ENCODE measurements at regions not wholly inside any gene's neighbourhood (a gene's known extent, or its start where the extent isn't known, plus 50 kb on each side); places are given as distances from the start of the nearest gene placed in this dataset.

DNA sequence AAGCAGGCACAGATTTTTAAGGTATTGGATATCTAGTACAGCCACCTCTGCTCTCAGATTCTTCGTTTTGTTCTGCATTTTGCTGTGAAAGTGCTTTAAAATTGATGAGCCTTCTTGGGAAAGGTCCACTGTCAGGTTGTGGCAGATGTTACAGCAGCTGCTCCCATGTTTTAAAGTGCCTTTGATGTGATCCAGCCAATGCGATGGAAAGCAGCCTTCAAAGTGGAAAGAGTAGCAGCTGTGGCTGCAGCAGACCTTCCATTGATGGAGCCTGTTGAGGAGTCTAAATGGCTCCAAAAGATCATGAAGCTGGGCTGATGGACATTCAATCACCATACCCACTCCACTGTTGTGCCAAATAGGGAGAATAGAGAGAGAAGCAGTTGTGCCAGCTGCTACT lies 816.9 kb downstream of the PLA2G4A start:
- no peak for TF ChIP-seq CSDC2 (CRISPR knock-in tag; IDR thresholded peaks at IDR 0.05)
- TF ChIP-seq TOX (CRISPR knock-in tag; IDR thresholded peaks at IDR 0.05; ENCODE audit: borderline replicate concordance) = no peak
- TF ChIP-seq RARB (CRISPR knock-in tag; IDR thresholded peaks at IDR 0.05) = no peak
- no peak for TF ChIP-seq PPARA (CRISPR knock-in tag; IDR thresholded peaks at IDR 0.05; ENCODE audit: borderline replicate concordance)
- TF ChIP-seq ZFP3 (CRISPR knock-in tag; IDR thresholded peaks at IDR 0.05) = no peak
- ATAC-seq = no peak

DNA sequence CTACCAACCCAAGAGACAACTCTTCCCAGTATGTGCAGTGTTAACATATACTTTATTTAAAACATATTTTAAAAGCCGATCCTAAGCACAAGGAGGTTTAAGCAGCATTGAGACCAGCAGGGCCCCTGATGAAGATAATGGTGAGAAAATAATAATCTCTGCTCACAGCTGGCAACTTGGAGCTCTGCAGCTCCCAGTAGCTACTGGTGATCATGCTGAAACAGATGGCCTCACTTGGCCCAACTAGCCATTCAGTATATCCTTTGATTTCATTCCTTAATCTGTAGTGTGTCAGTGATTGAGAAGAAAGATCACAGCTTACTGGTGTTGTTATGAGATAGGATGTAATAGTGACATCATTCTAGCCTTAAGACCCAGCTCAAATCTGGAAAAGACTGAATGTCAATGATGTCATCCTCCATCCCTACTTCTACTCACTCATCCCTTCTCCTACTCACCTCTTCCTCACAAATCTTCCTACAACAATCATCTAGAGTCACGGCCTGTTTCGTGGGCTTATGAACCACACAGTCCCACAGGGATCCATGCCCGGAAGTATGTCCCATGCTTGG lies 817.9 kb downstream of the PLA2G4A start:
- TF ChIP-seq TOX (CRISPR knock-in tag; IDR thresholded peaks at IDR 0.05; ENCODE audit: borderline replicate concordance) (no peak), OSR1 (CRISPR knock-in tag; IDR thresholded peaks at IDR 0.05) (no peak), ZFP3 (CRISPR knock-in tag; IDR thresholded peaks at IDR 0.05) (no peak), ARNTL (CRISPR knock-in tag; IDR thresholded peaks at IDR 0.05; ENCODE audit: borderline replicate concordance, low read depth) (no peak), ZNF565 (CRISPR knock-in tag; conservative IDR thresholded peaks at IDR 0.05; ENCODE audit: low read depth) (no peak), TCF4 (CRISPR knock-in tag; IDR thresholded peaks at IDR 0.05; ENCODE audit: borderline replicate concordance) (no peak), ZC3H10 (CRISPR knock-in tag; IDR thresholded peaks at IDR 0.05) (no peak), ESRRG (CRISPR knock-in tag; IDR thresholded peaks at IDR 0.05) (no peak), ZFP30 (CRISPR knock-in tag; IDR thresholded peaks at IDR 0.05) (no peak), ISL1 (CRISPR knock-in tag; IDR thresholded peaks at IDR 0.05) (no peak), BACH2 (CRISPR knock-in tag; IDR thresholded peaks at IDR 0.05; ENCODE audit: borderline replicate concordance) (no peak)
- TF ChIP-seq, protein P1, sequence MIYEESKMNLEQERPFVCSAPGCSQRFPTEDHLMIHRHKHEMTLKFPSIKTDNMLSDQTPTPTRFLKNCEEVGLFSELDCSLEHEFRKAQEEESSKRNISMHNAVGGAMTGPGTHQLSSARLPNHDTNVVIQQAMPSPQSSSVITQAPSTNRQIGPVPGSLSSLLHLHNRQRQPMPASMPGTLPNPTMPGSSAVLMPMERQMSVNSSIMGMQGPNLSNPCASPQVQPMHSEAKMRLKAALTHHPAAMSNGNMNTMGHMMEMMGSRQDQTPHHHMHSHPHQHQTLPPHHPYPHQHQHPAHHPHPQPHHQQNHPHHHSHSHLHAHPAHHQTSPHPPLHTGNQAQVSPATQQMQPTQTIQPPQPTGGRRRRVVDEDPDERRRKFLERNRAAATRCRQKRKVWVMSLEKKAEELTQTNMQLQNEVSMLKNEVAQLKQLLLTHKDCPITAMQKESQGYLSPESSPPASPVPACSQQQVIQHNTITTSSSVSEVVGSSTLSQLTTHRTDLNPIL (CRISPR knock-in tag; IDR thresholded peaks at IDR 0.05; ENCODE audit: low read depth) = no peak
- TF ChIP-seq, protein P2, sequence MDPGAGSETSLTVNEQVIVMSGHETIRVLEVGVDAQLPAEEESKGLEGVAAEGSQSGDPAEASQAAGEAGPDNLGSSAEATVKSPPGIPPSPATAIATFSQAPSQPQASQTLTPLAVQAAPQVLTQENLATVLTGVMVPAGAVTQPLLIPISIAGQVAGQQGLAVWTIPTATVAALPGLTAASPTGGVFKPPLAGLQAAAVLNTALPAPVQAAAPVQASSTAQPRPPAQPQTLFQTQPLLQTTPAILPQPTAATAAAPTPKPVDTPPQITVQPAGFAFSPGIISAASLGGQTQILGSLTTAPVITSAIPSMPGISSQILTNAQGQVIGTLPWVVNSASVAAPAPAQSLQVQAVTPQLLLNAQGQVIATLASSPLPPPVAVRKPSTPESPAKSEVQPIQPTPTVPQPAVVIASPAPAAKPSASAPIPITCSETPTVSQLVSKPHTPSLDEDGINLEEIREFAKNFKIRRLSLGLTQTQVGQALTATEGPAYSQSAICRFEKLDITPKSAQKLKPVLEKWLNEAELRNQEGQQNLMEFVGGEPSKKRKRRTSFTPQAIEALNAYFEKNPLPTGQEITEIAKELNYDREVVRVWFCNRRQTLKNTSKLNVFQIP (CRISPR knock-in tag; IDR thresholded peaks at IDR 0.05; ENCODE audit: borderline replicate concordance, low read depth) = no peak
- TF ChIP-seq, protein P3, sequence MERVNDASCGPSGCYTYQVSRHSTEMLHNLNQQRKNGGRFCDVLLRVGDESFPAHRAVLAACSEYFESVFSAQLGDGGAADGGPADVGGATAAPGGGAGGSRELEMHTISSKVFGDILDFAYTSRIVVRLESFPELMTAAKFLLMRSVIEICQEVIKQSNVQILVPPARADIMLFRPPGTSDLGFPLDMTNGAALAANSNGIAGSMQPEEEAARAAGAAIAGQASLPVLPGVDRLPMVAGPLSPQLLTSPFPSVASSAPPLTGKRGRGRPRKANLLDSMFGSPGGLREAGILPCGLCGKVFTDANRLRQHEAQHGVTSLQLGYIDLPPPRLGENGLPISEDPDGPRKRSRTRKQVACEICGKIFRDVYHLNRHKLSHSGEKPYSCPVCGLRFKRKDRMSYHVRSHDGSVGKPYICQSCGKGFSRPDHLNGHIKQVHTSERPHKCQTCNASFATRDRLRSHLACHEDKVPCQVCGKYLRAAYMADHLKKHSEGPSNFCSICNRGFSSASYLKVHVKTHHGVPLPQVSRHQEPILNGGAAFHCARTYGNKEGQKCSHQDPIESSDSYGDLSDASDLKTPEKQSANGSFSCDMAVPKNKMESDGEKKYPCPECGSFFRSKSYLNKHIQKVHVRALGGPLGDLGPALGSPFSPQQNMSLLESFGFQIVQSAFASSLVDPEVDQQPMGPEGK (CRISPR knock-in tag; IDR thresholded peaks at IDR 0.05; ENCODE audit: borderline replicate concordance) = no peak
- ATAC-seq = no peak

DNA sequence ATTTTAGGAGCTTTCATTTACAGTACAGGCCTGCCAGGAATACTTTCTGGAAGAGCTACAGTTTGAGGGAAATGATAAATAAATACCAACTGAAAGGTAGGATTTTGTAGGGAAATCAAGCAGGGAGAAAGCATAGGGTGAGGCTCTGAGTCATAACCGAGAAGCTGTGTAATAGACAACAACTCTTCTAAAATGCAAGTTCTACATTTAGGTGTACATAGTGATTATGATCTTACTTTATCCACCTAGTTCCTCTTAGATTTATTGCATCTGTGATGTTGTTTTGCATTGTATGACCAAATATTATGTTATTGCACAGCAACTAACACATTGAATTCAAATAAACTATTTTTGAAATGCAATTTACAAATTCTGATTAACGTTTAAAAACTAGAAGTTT lies 819.3 kb downstream of the PLA2G4A start:
- TF ChIP-seq BACH2 (CRISPR knock-in tag; IDR thresholded peaks at IDR 0.05; ENCODE audit: borderline replicate concordance) = no peak
- no peak for TF ChIP-seq ZC3H10 (CRISPR knock-in tag; IDR thresholded peaks at IDR 0.05)
- no peak for TF ChIP-seq SNAI2 (CRISPR knock-in tag; IDR thresholded peaks at IDR 0.05)
- no peak for TF ChIP-seq ZNF8 (CRISPR knock-in tag; IDR thresholded peaks at IDR 0.05)
- no peak for TF ChIP-seq GLIS3 (CRISPR knock-in tag; IDR thresholded peaks at IDR 0.05)
- ATAC-seq = no peak

DNA sequence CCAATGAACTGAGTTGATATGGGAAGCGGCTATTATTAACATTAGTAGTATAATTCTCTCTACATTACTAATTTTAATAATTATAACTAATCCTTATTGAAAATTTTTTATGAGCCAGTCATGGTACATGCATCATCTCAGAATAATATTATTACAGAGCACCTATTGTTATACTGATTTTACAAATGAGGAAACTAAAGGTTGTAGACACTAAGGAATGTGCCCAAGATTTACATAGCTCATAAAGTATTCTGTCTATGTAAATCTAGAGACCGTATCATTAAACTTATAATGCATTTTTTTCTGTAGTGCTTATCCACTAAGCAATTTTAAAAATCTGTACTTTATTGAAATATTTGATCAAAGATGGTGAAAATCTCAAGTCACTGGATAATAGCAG lies 825.9 kb downstream of the PLA2G4A start:
- no peak for TF ChIP-seq ZFP3 (CRISPR knock-in tag; IDR thresholded peaks at IDR 0.05)
- no peak for TF ChIP-seq TCF4 (CRISPR knock-in tag; IDR thresholded peaks at IDR 0.05; ENCODE audit: borderline replicate concordance)
- no peak for TF ChIP-seq ZC3H10 (CRISPR knock-in tag; IDR thresholded peaks at IDR 0.05)
- TF ChIP-seq ISL1 (CRISPR knock-in tag; IDR thresholded peaks at IDR 0.05) = no peak
- no peak for TF ChIP-seq GLIS3 (CRISPR knock-in tag; IDR thresholded peaks at IDR 0.05)
- no peak for TF ChIP-seq PPARA (CRISPR knock-in tag; IDR thresholded peaks at IDR 0.05; ENCODE audit: borderline replicate concordance)
- TF ChIP-seq ZNF565 (CRISPR knock-in tag; conservative IDR thresholded peaks at IDR 0.05; ENCODE audit: low read depth) = no peak
- no peak for TF ChIP-seq ZNF70 (CRISPR knock-in tag; IDR thresholded peaks at IDR 0.05)
- TF ChIP-seq, protein P2 (CRISPR knock-in tag; IDR thresholded peaks at IDR 0.05; ENCODE audit: borderline replicate concordance, low read depth) = no peak; the same call in 1 of the 2 replicates
- TF ChIP-seq, protein P3 (CRISPR knock-in tag; IDR thresholded peaks at IDR 0.05; ENCODE audit: borderline replicate concordance) = no peak
- ATAC-seq = peak; percentile 63

All from SK-N-SH treated with all-trans-retinoic acid at 6 μM for 48 hours (cell line).